Activated CD8-positive, alpha-beta memory T cell treated with anti-CD3 and anti-CD28 coated beads, Interleukin-2, amount 50 U/mL, for 24 hours (primary cell): ENCODE measurements at regions not wholly inside any gene's neighbourhood (a gene's known extent, or its start where the extent isn't known, plus 50 kb on each side); places are given as distances from the start of the nearest gene placed in this dataset.

Experiments used
- DNase-seq: peaks from one replicate; pipeline ENCODE4 v3.0.0-alpha.2; 2020; ENCODE audit errors: extremely low read depth

DNA sequence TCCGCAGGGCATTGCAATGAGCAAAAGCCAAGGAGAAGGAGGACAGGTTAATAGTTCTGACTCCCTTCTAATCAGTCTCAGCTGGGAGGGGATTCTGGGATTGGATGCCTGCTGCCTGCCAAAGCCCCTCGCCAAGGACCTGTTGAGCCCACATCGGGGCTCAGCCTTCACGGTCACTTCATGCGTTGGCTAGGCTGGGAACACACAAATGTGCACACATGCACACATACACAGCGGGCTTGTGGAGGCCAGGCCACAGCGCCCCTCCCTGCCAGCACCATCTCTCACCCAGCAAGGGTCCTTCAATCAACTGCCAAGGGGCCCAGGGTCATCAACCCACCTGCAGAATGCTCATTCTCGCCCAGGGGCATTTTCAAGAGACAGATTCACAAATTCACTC, 113.9 kb downstream of the C5orf15 start:
- no peak for DNase-seq

GRCh38 chr5:133853646-133854365, 114.6 kb downstream of the C5orf15 start:
- no peak for DNase-seq

DNA sequence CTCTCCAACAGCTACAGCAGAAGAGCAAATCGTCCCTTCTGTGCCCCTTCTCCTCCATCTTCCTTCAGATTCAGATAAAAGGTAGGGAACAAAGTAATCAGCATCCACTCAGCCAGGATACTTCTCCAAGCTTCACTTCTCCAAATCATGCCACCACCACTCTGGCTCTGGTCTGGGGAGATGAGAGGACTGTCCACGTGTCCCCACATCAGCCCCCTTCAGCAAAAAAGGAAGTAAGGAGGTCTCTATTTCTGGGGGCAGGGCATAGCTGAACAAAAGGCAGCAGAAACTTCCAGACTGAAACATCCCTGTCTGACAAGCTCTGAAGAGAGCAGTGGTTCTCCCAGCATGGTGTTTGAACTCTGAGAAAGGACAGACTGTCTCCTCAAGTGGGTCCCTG, 116.9 kb downstream of the C5orf15 start:
- no peak for DNase-seq

- no peak for DNase-seq
Measured at GRCh38 chr5:133850811-133851210, 117.6 kb downstream of the C5orf15 start.

GRCh38 chr5:133849116-133849515, 119.3 kb downstream of the C5orf15 start:
- DNase-seq, result no peak

DNA sequence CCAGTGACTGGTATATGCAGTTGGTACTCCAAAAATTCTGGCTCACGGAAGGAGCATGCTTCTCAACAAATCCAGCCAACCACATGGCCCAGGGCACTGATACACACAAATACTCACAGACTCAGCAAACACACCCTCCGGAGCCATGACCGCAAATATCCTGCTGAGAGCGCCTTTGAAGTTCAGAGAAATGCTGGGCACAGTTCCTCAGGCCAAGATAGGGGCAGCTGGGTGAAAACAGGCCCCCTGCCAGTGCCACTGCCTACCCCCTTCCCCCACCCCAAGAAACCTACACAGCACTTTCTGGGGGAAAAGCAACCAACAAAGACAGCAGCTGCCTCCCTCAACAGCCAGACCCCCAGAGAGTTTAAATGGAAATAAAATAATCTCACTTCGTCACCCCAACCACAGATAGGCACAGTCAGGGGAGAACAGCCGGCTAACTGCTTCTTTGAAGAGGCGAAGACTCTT, 120.0 kb downstream of the C5orf15 start:
- no peak for DNase-seq

DNA sequence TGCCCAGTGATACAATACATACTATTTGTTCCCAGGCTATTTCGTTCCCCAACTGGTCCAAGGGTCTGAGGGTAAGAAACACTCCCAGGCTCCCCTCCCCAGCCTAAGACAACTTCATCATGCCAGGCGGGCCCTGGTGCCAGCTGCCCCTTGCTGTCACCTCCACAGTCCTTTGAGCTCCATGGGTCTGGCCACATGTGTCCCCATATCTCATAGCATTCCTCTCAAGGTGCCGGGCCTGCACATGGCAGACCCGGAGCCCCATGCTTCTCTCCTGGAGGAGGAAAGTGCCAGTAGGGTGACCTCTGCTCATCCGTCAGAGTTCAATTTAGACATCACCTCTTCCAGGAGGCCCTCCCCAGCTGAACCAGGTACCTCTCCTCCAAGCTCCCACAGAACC, 120.5 kb downstream of the C5orf15 start:
- no peak for DNase-seq

GRCh38 chr5:133847301-133847700, 121.1 kb downstream of the C5orf15 start:
- DNase-seq, result no peak

DNA sequence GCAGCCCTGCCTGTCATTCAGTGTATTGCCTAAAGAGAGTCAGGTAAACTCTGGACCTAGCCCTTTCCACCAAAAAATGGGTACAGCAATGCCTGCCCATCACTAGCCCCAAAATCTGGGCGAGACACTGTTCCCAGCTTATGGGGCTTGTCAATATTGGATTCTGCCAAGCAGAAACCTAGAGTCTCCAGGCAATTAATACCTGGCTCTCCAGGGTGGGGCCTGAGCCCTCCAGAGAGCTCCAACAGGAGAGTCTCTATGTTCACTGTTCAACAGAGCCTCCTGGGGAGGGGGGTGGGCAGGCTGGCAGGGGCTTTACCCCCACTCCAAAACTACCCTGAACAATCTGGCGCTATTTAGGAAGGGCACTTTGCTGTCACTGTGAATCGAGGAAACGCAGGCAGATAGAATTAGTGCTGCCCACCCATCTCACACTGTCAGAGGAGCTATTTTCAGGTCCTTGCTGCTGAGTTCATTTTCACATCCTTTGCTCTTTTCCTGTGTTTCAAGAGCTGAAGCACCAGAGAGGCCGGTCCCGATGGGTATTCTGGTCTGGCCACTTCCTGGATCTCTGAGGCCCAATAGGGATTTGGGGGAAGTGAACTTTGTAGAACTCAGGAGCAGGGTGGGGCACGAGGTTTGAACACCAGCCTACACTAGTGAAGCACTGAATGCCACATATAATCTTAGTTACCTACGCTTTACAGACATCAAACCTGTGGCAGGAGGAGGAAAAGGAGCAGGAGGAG, 121.8 kb downstream of the C5orf15 start:
- no peak for DNase-seq

GRCh38 chr5:133845271-133845670, 123.2 kb downstream of the C5orf15 start:
- DNase-seq, result no peak

DNA sequence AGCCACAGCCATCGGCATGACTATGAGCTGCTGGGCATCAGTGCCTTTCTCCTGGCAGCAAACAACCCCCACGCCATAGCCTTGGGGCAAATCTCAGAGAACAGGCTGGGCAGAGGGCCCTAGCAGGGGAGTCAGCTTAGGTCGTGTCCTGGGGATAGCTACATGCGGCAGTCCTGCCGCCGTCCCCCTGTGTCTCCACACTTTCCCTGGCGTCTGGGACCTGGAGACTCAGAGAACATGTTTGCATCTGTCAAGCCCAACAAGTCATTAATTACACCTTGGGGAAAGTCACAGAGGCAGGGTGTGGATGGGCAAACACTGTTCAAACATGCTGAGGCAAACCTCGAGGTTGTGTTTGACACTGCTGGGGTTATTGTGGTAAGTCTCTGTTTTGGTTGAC, 123.6 kb downstream of the C5orf15 start:
- DNase-seq, result no peak

GRCh38 chr5:133843911-133844310, 124.5 kb downstream of the C5orf15 start:
- DNase-seq, result no peak

GRCh38 chr5:133842846-133843611, 125.4 kb downstream of the C5orf15 start:
- DNase-seq, result no peak

DNA sequence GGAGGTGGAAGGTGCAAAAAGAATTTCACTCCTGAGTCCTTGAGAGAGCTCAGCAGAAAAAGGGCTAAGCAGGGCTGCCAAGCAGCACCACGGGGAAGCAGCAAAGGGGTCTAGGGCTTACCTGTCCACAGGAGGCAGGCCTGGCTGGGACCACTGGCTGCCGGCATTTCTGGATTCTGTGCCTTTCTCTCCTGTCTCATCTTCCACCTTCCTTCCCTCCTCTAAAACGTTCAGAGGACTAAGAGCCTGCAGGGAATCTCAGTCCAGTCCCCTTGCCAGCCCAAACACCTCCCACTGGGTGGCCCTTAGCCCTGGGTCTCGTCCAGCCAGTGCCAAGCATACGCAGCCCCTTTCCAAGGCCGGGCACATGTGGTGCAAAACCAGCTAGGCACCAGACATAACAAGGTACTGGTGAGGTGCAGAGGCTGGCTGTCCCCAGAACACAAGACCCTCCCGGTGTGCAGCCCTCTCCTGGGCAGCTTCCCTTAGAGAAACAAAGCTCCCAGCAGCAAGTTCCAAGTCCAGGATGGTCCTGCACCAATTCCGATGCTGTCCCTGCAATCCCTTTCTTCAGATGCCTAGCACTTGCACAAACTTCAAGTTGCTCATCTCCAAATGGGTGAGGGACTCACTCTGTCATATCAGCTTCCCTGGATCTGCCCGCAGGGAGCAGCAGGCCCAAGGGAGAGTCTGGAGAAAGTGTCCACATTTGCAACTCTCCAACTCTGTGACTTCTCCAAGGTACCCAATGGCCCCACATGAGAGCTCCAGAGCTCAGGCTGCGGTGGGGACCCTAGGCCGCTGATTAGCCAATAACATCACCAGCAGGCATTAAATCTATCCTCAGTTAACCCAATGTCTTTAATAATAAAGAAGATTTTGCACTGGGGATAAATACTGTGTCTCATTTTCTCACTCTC, 126.3 kb downstream of the C5orf15 start:
- DNase-seq, result no peak

GRCh38 chr5:133840168-133840567, 128.3 kb downstream of the C5orf15 start:
- DNase-seq, result no peak

DNA sequence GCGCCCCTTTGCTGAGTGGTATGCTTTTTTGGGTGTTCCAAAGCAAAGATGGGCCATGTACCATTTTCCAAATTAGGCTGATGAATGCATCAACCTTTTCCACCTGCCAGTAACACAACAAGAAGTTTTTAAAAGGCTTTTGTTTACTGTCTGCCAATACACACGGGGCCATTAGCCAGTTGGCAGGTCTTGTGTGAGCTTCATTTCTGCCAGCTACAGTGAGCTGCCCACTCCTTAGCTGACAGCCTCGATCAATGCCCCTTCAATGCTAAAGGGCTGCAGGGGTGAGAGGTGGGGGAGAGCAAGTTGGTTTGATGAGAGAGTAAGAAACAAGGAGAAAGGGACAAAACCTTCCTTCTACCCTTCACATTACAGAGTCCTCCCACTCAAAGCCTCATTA, 128.7 kb downstream of the C5orf15 start:
- DNase-seq, result no peak

DNA sequence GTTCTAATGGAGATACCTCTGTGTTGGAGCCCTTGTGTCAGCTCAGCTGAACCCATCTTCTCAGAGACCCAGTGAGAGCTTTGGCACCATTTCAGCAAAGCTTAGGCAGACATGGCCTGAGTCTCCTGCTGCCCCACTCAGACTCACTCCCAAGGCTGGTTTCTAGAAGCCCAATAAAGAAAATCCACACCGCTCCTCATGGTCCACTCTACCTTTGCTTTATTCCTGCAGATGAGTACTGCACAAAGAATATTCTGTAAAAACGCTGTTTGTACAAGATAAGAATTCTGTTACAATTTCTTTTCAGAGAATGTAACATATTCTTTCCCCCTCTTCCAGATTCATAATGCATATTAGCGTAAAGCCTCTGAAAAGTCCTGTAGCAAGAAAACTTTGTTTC, 129.3 kb downstream of the C5orf15 start:
- DNase-seq, result no peak

GRCh38 chr5:133838286-133838685, 130.1 kb downstream of the C5orf15 start:
- no peak for DNase-seq

DNA sequence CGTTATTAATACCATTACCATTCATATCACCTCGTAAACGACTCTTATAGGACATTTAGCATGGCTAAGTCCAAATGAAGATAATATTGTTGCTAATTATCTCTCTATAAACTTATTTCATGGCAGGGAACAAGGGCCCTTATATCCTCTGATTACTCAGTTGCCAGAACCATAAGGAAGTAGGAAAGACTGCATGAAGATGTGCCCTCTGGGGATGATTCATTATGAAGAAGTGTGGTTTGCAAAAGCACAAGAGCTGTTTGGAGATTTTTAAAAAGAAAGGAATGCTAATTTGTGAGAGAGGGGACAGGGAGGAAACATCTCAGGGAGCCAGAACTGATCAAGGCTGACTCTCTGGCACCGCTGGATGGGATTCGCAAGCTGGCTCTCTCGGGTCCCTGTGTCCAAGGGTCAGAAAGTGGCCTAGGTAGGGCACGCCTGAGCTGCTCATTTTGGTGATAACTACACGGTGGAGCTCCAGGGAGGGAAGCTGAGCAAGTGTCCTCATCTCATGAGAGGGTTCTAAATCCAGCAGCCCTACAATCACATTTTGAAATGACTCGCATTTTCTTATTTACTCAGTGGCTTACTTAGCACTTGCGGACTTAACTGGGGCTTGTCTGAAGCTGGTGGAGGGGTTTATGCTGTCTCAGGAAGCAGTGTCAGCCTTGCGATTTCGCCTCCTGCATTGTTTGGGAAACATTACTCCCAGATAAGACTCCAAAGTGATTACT, 136.8 kb downstream of the C5orf15 start:
- DNase-seq, result no peak

- no peak for DNase-seq
Measured at GRCh38 chr5:133830911-133831310, 137.5 kb downstream of the C5orf15 start.

DNA sequence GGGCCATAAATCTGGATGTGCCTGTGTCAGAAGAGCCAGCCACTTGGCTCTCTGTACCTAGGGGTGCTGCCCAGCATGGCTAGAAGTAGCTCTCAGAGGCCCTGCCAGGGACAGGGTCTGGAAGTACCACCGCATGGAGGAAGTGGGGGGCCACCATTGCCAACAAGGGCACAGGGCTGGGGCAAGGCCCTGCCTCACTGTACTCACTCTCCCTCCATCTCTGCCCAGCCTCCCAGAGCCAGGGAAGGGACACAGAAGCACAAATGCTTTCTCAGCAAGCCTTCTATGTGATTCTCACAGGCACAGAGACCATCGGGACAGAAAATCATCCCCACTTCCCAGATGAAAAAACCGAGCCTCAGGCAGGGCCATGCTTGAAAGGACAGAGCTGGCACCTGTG, 138.1 kb downstream of the C5orf15 start:
- no peak for DNase-seq
